ENCODE measurements at regions not wholly inside any gene's neighbourhood (a gene's known extent, or its start where the extent isn't known, plus 50 kb on each side); places are given as distances from the start of the nearest gene placed in this dataset.
"Not testable (repeated sequence)": the region's sequence is repeated elsewhere in the genome, so short reads cannot be mapped to it uniquely, and the experiment has no call there.

GRCh38 chr17:34015253-34015652 lies 239.8 kb upstream of the CCL2 start:
- TF ChIP-seq POLR2A (IDR thresholded peaks at IDR 0.05) (no peak), CTCF (IDR thresholded peaks at IDR 0.05) (no peak)
- Histone ChIP-seq H3K4me3 (no peak overlapping the region), H3K27me3 (no peaks in the 10 kb centered on the region), H3K27ac (no peak overlapping the region), H3K4me1 (no peaks in the 10 kb centered on the region), H3K9me3 (no peaks in the 10 kb centered on the region), H3K36me3 (no peaks in the 10 kb centered on the region)
- intact Hi-C loops (cut with DNase I), result no loop called here
- no peak for DNase-seq
- 72 to 100% methylated on average over 2 of the region's 2 CpGs for WGBS, 2 donors

- 38 to 61% methylated on average over 2 to 4 of the region's 4 CpGs for WGBS, 2 donors
Observed at GRCh38 chr17:34024386-34024785, 230.7 kb upstream of the CCL2 start.

GRCh38 chr17:34024806-34025551 lies 230.1 kb upstream of the CCL2 start:
- TF ChIP-seq POLR2A (IDR thresholded peaks at IDR 0.05) (no peak), CTCF (IDR thresholded peaks at IDR 0.05) (peak in 1 of 6 experiments; percentile 16)
- peaks cover 0 to 26% (median 0%) of the 10 kb centered on the region in 3 donors for H3K4me1 ChIP-seq
- no peaks in the 10 kb centered on the region for H3K9me3 ChIP-seq
- no peaks in the 10 kb centered on the region for H3K27me3 ChIP-seq
- WGBS, 2 donors, result 21 to 58% methylated on average over 2 of the region's 2 CpGs
- intact Hi-C loops (cut with DNase I), result no loop called here
- no peak overlapping the region for H3K27ac ChIP-seq
- DNase-seq, result no peak
- H3K36me3 ChIP-seq, result no peaks in the 10 kb centered on the region
- H3K4me3 ChIP-seq, result no peak overlapping the region

More at GRCh38 chr17:34024386-34024785, 230.7 kb upstream of the CCL2 start:
- H3K27me3 ChIP-seq, result no peaks in the 10 kb centered on the region
- H3K9me3 ChIP-seq, result no peaks in the 10 kb centered on the region
- H3K4me1 ChIP-seq, result peaks cover 0 to 26% (median 0%) of the 10 kb centered on the region in 3 donors
- no peak for DNase-seq
- intact Hi-C loops (cut with DNase I), result no loop called here
- H3K27ac ChIP-seq, result no peak overlapping the region
- no peak overlapping the region for H3K4me3 ChIP-seq
- no peak for TF ChIP-seq CTCF (IDR thresholded peaks at IDR 0.05)
- H3K36me3 ChIP-seq, result no peaks in the 10 kb centered on the region

- H3K36me3 ChIP-seq; DNase-seq; H3K9me3 ChIP-seq; H3K27ac ChIP-seq; H3K27me3 ChIP-seq; H3K4me3 ChIP-seq; H3K4me1 ChIP-seq; intact Hi-C loops (cut with DNase I): not testable (repeated sequence)
- WGBS, 2 donors, result 60 to 66% methylated on average over 1 to 5 of the region's 7 CpGs
Observed at GRCh38 chr17:34030601-34031000, 224.5 kb upstream of the CCL2 start.

GRCh38 chr17:34032305-34032704 lies 222.8 kb upstream of the CCL2 start:
- H3K4me3 ChIP-seq; H3K27me3 ChIP-seq; H3K4me1 ChIP-seq; H3K9me3 ChIP-seq; H3K27ac ChIP-seq; DNase-seq; intact Hi-C loops (cut with DNase I); H3K36me3 ChIP-seq: not testable (repeated sequence)

- H3K27me3 ChIP-seq, result peaks cover 0 to 20% (median 0%) of the 10 kb centered on the region in 4 donors
- H3K9me3 ChIP-seq; H3K4me1 ChIP-seq; DNase-seq; H3K27ac ChIP-seq; H3K4me3 ChIP-seq; H3K36me3 ChIP-seq; intact Hi-C loops (cut with DNase I): not testable (repeated sequence)
- 75 to 92% methylated on average over 9 of the region's 9 CpGs for WGBS, 2 donors
Observed at GRCh38 chr17:34038786-34039185, 216.3 kb upstream of the CCL2 start.

- peaks cover 0 to 20% (median 0%) of the 10 kb centered on the region in 4 donors for H3K27me3 ChIP-seq
- H3K27ac ChIP-seq; H3K4me3 ChIP-seq; DNase-seq; H3K36me3 ChIP-seq; H3K4me1 ChIP-seq; H3K9me3 ChIP-seq; intact Hi-C loops (cut with DNase I): not testable (repeated sequence)
- 69 to 88% methylated on average over 9 to 11 of the region's 11 CpGs for WGBS, 2 donors
Observed at GRCh38 chr17:34039213-34039612, 215.9 kb upstream of the CCL2 start.

- intact Hi-C loops (cut with DNase I); H3K4me3 ChIP-seq; H3K4me1 ChIP-seq; H3K27ac ChIP-seq; H3K9me3 ChIP-seq; DNase-seq; H3K36me3 ChIP-seq: not testable (repeated sequence)
- H3K27me3 ChIP-seq, result peaks cover 0 to 20% (median 0%) of the 10 kb centered on the region in 4 donors
- 49 to 71% methylated on average over 4 to 6 of the region's 69 CpGs for WGBS, 2 donors
Observed at GRCh38 chr17:34039759-34040555, 215.1 kb upstream of the CCL2 start.

Measured in esophagus squamous epithelium (tissue), 5 donors.